ENCODE measurements at regions not wholly inside any gene's neighbourhood (a gene's known extent, or its start where the extent isn't known, plus 50 kb on each side); places are given as distances from the start of the nearest gene placed in this dataset.

GRCh38 chr15:46930426-46930825, 786.9 kb upstream of the SEMA6D start:
- no peaks in the 10 kb centered on the region for H3K27me3 ChIP-seq (replicated peaks in 1 of 4; ENCODE audit: control insufficient read depth in 3 of 4, extremely low read depth in 1 of 4, insufficient read depth in 3 of 4, low read length in 3 of 4)
- POLR2A ChIA-PET (ENCODE audit: partially characterized antibody), result no interaction called here
- no peak overlapping the region for H2BK15ac ChIP-seq (ENCODE audit: low read length)
- H4K20me1 ChIP-seq (replicated peaks in 1 of 2; ENCODE audit: control insufficient read depth in 1 of 2, insufficient read depth in 2 of 2, low read length in 2 of 2), result no peaks in the 10 kb centered on the region
- H4K5ac ChIP-seq (ENCODE audit: insufficient read length, low read depth, low read length), result no peak overlapping the region
- CTCF ChIA-PET (ENCODE audit: partially characterized antibody), result no interaction called here
- no peaks in the 10 kb centered on the region for H3K9me3 ChIP-seq (ENCODE audit: insufficient read depth in 2 of 2, low read depth in 1 of 2, low read length in 1 of 2)
- H3K79me1 ChIP-seq (ENCODE audit: low read depth, low read length), result no peaks in the 10 kb centered on the region
- no peak overlapping the region for H2AK5ac ChIP-seq (ENCODE audit: low read depth, low read length)
- H3K14ac ChIP-seq (ENCODE audit: insufficient read length), result no peak overlapping the region
- no peak overlapping the region for H3K4me3 ChIP-seq (ENCODE audit: extremely low read depth in 1 of 4, insufficient read depth in 2 of 4, low read depth in 3 of 4, low read length in 4 of 4)
- H3K56ac ChIP-seq (replicated peaks; ENCODE audit: insufficient read length, low read depth, low read length), result no peak overlapping the region
- no peak overlapping the region for H3K9ac ChIP-seq (replicated peaks in 1 of 4; ENCODE audit: extremely low read depth in 1 of 4, low read depth in 3 of 4, low read length in 3 of 4)
- H2BK5ac ChIP-seq (ENCODE audit: low read depth, low read length), result no peak overlapping the region
- no peak for FAIRE-seq
- no peaks in the 10 kb centered on the region for H3K4me1 ChIP-seq (replicated peaks in 1 of 4; ENCODE audit: control insufficient read depth in 3 of 4, insufficient read depth in 4 of 4, low read length in 3 of 4)
- no peak overlapping the region for H2BK120ac ChIP-seq (replicated peaks; ENCODE audit: low read depth, low read length)
- no peak overlapping the region for H3K23ac ChIP-seq (ENCODE audit: insufficient read length)
- no peaks in the 10 kb centered on the region for H3K79me2 ChIP-seq (ENCODE audit: control insufficient read depth in 1 of 2, insufficient read depth in 2 of 2, low read length in 2 of 2)
- no peaks in the 10 kb centered on the region for H3K23me2 ChIP-seq (ENCODE audit: low read depth, low read length)
- no peak overlapping the region for H3K27ac ChIP-seq (ENCODE audit: low read depth, low read length)
- H2BK12ac ChIP-seq (ENCODE audit: low read depth, low read length), result no peak overlapping the region
- no peak overlapping the region for H4K8ac ChIP-seq (ENCODE audit: extremely low read depth, insufficient read depth, low read length)
- no peaks in the 10 kb centered on the region for H3K36me3 ChIP-seq (ENCODE audit: control insufficient read depth in 2 of 4, insufficient read depth in 4 of 4, low read length in 3 of 4)
- no peak overlapping the region for H2BK20ac ChIP-seq (ENCODE audit: low read length)
- DNase-seq (ENCODE audit: low read depth in 1 of 2, low spot score in 2 of 2), result no peak
- H3K4ac ChIP-seq (replicated peaks; ENCODE audit: insufficient read length, low read depth, low read length), result no peak overlapping the region
- H4K91ac ChIP-seq (replicated peaks; ENCODE audit: insufficient read length, low read length), result no peak overlapping the region
- H3K18ac ChIP-seq (ENCODE audit: extremely low read depth, low read length), result no peak overlapping the region
- no peak overlapping the region for H2AFZ ChIP-seq (ENCODE audit: low read length)
- H3K4me2 ChIP-seq (ENCODE audit: insufficient read depth in 1 of 2, low read depth in 2 of 2, low read length in 2 of 2), result no peak overlapping the region
- TF ChIP-seq JUN (IDR thresholded peaks at IDR 0.05; ENCODE audit: low read depth, low read length) (no peak), JUND (IDR thresholded peaks at IDR 0.05; ENCODE audit: low read length) (no peak), BACH1 (IDR thresholded peaks at IDR 0.05; ENCODE audit: low read length) (no peak), BRCA1 (IDR thresholded peaks at IDR 0.05; ENCODE audit: low read depth, low read length) (no peak), ZNF274 (IDR thresholded peaks at IDR 0.05; ENCODE audit: borderline replicate concordance, extremely low read depth, low read length) (no peak), POU5F1 (IDR thresholded peaks at IDR 0.05; ENCODE audit: low read depth, low read length) (no peak), TAF1 (IDR thresholded peaks at IDR 0.05; ENCODE audit: low read depth, low read length) (no peak), BCL11A (IDR thresholded peaks at IDR 0.05; ENCODE audit: low read depth in 2 of 2, low read length in 2 of 2) (no peak), KDM4A (IDR thresholded peaks at IDR 0.05; ENCODE audit: low read depth, low read length, severe bottlenecking) (no peak), RAD21 (IDR thresholded peaks at IDR 0.05 in 1 of 2, conservative IDR thresholded peaks at IDR 0.05 in 1 of 2; ENCODE audit: low read depth in 2 of 2, low read length in 2 of 2) (no peak), SAP30 (IDR thresholded peaks at IDR 0.05; ENCODE audit: insufficient read depth, insufficient replicate concordance, low read length) (no peak), CHD2 (IDR thresholded peaks at IDR 0.05; ENCODE audit: low read length) (no peak), KDM1A (IDR thresholded peaks at IDR 0.05; ENCODE audit: borderline replicate concordance, low read length) (no peak)
- TF ChIP-seq, protein P1, sequence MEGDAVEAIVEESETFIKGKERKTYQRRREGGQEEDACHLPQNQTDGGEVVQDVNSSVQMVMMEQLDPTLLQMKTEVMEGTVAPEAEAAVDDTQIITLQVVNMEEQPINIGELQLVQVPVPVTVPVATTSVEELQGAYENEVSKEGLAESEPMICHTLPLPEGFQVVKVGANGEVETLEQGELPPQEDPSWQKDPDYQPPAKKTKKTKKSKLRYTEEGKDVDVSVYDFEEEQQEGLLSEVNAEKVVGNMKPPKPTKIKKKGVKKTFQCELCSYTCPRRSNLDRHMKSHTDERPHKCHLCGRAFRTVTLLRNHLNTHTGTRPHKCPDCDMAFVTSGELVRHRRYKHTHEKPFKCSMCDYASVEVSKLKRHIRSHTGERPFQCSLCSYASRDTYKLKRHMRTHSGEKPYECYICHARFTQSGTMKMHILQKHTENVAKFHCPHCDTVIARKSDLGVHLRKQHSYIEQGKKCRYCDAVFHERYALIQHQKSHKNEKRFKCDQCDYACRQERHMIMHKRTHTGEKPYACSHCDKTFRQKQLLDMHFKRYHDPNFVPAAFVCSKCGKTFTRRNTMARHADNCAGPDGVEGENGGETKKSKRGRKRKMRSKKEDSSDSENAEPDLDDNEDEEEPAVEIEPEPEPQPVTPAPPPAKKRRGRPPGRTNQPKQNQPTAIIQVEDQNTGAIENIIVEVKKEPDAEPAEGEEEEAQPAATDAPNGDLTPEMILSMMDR (IDR thresholded peaks at IDR 0.05; ENCODE audit: control extremely low read depth in 1 of 3, insufficient read depth in 1 of 3, low read depth in 1 of 3, low read length in 3 of 3), result no peak

All from H1 (cell line).